Mucosa of descending colon (tissue), 3 donors: ENCODE measurements at regions not wholly inside any gene's neighbourhood (a gene's known extent, or its start where the extent isn't known, plus 50 kb on each side); places are given as distances from the start of the nearest gene placed in this dataset.
A peak's percentile ranks its signal among the peaks of the same experiment; 100 is the strongest.

Source experiments
- ATAC-seq: fragments of 200-7000 bp; cut with Tn5 transposase; one replicate; pipeline ENCODE4 v1.9.1; 2020; ENCODE audit warnings: mild to moderate bottlenecking, moderate library complexity
- DNase-seq, 3 donors: peaks; one replicate each; pipeline ENCODE4 v3.0.0-alpha.2; 2020
- H3K36me3 ChIP-seq: fragments of 200-600 bp; one replicate; pipeline ENCODE4 v1.8.0; 2021; ENCODE audit warnings: low read depth, mild to moderate bottlenecking
- H3K4me1 ChIP-seq: fragments of 200-600 bp; one replicate; pipeline ENCODE4 v1.8.0; 2021; ENCODE audit warnings: low read depth, mild to moderate bottlenecking
- H3K4me3 ChIP-seq: fragments of 200-600 bp; one replicate; pipeline ENCODE4 v1.8.0; 2021; ENCODE audit warnings: mild to moderate bottlenecking
- H3K9me3 ChIP-seq: fragments of 200-600 bp; one replicate; pipeline ENCODE4 v1.8.0; 2021; ENCODE audit warnings: mild to moderate bottlenecking
- intact Hi-C, 2 donors: fragments of 100-400 bp; cut with DNase I in 1 of 2; cut with micrococcal nuclease in 1 of 2; formaldehyde crosslinking; loops; one replicate each; pipeline versions ENCODE4 v1.11.0 to v1.11.1; 2022; cut with DNase I, micrococcal nuclease
- TF ChIP-seq, protein P1 (sequence below): fragments of 200-600 bp; IDR thresholded peaks from one replicate; pipeline ENCODE4 v1.8.0; 2022; ENCODE audit warnings: antibody characterized with exemption, mild to moderate bottlenecking
- donor health status: DM: no; HTN: no; CAD: no; lungs with moderate emphysema.
- donor health status: DM: no; HTN: no; CAD: no.
- donor health status: DM: no; HTN: yes; CAD: no.

DNA sequence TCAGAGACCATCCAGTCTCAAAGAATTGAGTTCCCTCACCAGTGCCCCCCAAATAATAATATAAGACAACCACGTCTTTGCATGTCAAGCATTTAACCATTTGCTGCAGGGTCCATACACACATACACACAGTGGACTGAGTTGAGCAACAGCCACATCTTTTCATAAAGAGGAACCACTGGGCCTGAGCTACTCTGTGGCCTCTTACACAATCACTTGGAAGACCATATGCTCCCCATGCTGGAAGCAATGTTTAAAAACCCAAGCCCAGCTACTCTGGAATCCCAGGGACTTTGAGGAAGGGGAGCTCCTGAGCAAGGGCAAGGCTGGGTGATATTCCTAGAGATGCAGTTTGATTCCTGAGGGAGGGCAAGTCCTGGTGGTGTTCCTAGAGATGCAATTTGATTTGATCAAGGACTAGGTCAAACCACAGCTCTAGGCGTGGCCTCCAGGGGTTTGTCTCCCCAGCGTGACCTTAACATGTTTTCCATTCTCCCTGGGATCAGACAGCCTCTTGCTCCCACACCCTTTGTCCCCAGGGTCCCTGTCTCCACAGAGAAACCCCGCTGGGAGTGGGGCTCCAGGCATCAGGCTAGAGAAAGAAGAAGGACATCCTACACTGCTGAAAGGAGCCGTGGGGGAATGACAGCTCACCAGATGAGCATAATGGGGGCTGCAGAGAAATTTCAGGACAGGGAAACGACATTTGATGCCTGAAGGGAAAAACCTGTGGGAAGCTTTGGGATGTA, 376.2 kb upstream of the MGMT start:
- Histone ChIP-seq H3K36me3 (no peaks in the 10 kb centered on the region), H3K4me3 (no peak overlapping the region), H3K4me1 (no peaks in the 10 kb centered on the region), H3K9me3 (no peaks in the 10 kb centered on the region)
- intact Hi-C loops: no loop called here
- ATAC-seq: peak; percentile 29
- TF ChIP-seq, protein P1, sequence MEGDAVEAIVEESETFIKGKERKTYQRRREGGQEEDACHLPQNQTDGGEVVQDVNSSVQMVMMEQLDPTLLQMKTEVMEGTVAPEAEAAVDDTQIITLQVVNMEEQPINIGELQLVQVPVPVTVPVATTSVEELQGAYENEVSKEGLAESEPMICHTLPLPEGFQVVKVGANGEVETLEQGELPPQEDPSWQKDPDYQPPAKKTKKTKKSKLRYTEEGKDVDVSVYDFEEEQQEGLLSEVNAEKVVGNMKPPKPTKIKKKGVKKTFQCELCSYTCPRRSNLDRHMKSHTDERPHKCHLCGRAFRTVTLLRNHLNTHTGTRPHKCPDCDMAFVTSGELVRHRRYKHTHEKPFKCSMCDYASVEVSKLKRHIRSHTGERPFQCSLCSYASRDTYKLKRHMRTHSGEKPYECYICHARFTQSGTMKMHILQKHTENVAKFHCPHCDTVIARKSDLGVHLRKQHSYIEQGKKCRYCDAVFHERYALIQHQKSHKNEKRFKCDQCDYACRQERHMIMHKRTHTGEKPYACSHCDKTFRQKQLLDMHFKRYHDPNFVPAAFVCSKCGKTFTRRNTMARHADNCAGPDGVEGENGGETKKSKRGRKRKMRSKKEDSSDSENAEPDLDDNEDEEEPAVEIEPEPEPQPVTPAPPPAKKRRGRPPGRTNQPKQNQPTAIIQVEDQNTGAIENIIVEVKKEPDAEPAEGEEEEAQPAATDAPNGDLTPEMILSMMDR: no peak
- no peak for DNase-seq

DNA sequence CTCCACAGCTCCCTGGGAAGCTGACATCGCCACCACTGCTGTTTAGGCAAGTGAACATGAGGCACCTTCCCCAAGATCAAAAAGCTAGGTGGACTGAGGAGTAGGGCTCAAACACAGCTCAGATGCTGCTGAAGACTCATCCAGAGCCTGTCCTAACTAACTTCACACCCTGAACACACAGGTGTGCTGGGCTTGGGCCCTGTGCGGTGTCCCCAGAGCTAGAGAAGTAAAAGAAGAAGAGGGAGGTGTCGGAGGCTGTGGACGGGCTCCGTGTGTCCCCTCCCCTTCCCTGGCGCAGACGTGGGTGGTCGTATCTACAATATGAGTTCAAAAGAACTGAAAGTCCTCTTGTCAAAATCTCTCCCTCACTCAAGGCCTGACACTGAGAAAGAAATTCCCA, 373.4 kb upstream of the MGMT start:
- no peaks in the 10 kb centered on the region for H3K4me1 ChIP-seq
- TF ChIP-seq, protein P1: no peak
- DNase-seq (no peak), ATAC-seq (no peak)
- intact Hi-C loops: no loop called here
- no peaks in the 10 kb centered on the region for H3K36me3 ChIP-seq
- H3K9me3 ChIP-seq: no peaks in the 10 kb centered on the region
- no peak overlapping the region for H3K4me3 ChIP-seq

DNA sequence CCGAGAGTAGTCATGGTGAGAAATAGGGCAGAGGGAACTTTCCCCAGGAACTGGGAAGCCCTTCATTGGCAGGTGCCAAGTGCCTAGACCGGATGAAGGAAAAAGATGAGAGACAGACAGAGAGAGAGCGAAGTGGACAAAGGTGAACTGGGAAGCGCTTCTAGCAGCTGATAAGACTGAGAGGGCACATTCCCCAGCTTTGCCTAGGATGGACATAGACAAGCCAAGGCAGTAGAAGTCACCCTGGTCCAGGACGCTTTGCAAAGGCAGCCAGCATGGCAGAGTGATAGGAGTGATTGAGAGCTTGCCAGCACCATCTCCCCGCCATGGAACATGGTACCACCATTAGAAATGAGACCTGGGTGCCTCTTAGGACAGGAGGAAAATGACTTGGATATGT, 372.8 kb upstream of the MGMT start:
- TF ChIP-seq, protein P1: no peak
- H3K9me3 ChIP-seq: no peaks in the 10 kb centered on the region
- intact Hi-C loops: no loop called here
- no peak for ATAC-seq
- DNase-seq: no peak
- H3K4me3 ChIP-seq: no peak overlapping the region
- no peaks in the 10 kb centered on the region for H3K4me1 ChIP-seq
- H3K36me3 ChIP-seq: no peaks in the 10 kb centered on the region

DNA sequence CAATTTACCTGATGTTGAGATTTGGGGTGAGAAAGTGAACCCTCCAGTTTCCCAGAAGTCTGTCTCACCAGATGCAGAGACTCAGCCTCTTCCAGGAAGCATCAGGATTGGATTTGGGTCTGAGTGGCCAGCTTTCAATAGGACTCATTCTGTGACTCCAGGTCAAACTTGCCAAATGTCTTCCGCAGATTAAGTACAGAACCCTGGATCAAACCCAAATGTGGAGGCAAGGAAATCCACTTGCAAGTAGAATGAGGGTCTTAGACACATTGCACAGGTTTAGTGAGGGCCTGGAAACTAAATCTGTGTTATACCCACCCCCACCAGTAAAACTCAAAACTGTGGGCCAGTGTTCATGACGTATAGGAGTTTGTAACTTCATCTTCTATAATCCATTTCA, 372.2 kb upstream of the MGMT start:
- intact Hi-C loops: no loop called here

DNA sequence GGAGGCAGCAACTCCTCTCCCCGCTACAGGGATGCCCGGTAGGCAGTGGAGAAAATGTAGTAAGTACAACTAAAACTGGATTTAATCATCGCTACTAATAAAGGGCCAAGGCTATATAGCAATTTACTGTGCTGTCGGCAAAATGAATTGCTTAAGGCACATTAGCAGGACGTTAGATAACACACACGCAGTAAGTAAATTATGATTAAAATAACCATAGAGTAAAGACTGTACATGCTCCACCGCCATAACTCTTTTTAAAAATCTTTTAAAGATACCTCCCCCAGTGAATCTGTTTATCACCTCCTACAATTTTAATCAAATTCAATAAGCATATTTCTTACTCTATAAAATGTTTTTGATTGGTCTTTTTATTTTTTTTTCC, 371.4 kb upstream of the MGMT start:
- Histone ChIP-seq H3K9me3 (no peaks in the 10 kb centered on the region), H3K36me3 (no peaks in the 10 kb centered on the region), H3K4me1 (no peaks in the 10 kb centered on the region), H3K4me3 (no peak overlapping the region)
- no peak for DNase-seq
- no peak for ATAC-seq
- intact Hi-C loops: no loop called here
- TF ChIP-seq, protein P1: no peak

More for the DNA sequence above, 372.2 kb upstream of the MGMT start:
- no peak for DNase-seq
- no peaks in the 10 kb centered on the region for H3K36me3 ChIP-seq
- H3K4me3 ChIP-seq: no peak overlapping the region
- H3K9me3 ChIP-seq: no peaks in the 10 kb centered on the region
- H3K4me1 ChIP-seq: no peaks in the 10 kb centered on the region
- TF ChIP-seq, protein P1: no peak
- no peak for ATAC-seq
